ENCODE measurements at regions not wholly inside any gene's neighbourhood (a gene's known extent, or its start where the extent isn't known, plus 50 kb on each side); places are given as distances from the start of the nearest gene placed in this dataset.

DNA sequence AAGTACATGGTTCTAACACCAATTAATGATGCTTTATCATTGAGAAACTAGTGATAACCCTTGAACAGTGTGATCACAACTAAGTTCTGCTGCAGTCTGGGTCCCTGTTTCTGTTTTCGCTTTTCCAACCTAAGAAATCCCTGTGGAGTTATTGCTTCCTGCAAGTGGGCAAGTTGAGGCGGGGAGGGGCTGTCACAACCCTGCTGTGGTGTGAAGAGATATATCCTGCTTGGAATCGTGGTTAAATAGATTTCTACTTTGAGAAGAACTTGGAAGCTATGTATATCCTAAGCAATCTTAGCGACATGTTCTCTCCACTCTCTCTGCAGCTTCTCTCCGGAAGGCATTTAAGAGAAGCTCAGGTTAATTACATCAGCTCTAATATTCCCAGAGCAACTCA is 1223.6 kb downstream of the EPHA7 start:
- no peak for TF ChIP-seq CTCF (IDR thresholded peaks at IDR 0.05)
- TF ChIP-seq POLR2A (IDR thresholded peaks at IDR 0.05) = no peak

Measured in thyroid gland (tissue), 4 donors.